T-helper 1 cell treated with Interleukin-12 subunit alpha and Interleukin-12 subunit beta and Interleukin-4 antibody, amounts not matched to agents 30 μg/mL and 1 μg/mL, for 36 hours (primary cell): ENCODE measurements at regions not wholly inside any gene's neighbourhood (a gene's known extent, or its start where the extent isn't known, plus 50 kb on each side); places are given as distances from the start of the nearest gene placed in this dataset.

Experiments used
- H3K27ac Mint-ChIP-seq: one replicate; pipeline ENCODE4 v1.8.0; 2021; ENCODE audit warnings: mild to moderate bottlenecking, mixed read lengths
- H3K27me3 Mint-ChIP-seq: one replicate; pipeline ENCODE4 v1.8.0; 2021; ENCODE audit warnings: low read depth, mixed read lengths
- H3K36me3 Mint-ChIP-seq: one replicate; pipeline ENCODE4 v1.8.0; 2021; ENCODE audit warnings: low read depth, mixed read lengths
- H3K4me1 Mint-ChIP-seq: one replicate; pipeline ENCODE4 v1.8.0; 2021; ENCODE audit warnings: low read depth, mixed read lengths
- H3K4me3 Mint-ChIP-seq: one replicate; pipeline ENCODE4 v1.8.0; 2021; ENCODE audit warnings: mild to moderate bottlenecking, moderate library complexity, mixed read lengths
- H3K9me3 Mint-ChIP-seq: one replicate; pipeline ENCODE4 v1.8.0; 2021; ENCODE audit warnings: mixed read lengths

- H3K27ac Mint-ChIP-seq, result no peak overlapping the region
- H3K27me3 Mint-ChIP-seq, result peaks cover 9% of the 10 kb centered on the region
- no peak overlapping the region for H3K4me3 Mint-ChIP-seq
- peaks cover 3% of the 10 kb centered on the region for H3K36me3 Mint-ChIP-seq
- peaks cover 22% of the 10 kb centered on the region for H3K9me3 Mint-ChIP-seq
- peaks cover 2% of the 10 kb centered on the region for H3K4me1 Mint-ChIP-seq
These were observed 297.2 kb downstream of the RPS24 start for GRCh38 chr10:78330884-78331283.

DNA sequence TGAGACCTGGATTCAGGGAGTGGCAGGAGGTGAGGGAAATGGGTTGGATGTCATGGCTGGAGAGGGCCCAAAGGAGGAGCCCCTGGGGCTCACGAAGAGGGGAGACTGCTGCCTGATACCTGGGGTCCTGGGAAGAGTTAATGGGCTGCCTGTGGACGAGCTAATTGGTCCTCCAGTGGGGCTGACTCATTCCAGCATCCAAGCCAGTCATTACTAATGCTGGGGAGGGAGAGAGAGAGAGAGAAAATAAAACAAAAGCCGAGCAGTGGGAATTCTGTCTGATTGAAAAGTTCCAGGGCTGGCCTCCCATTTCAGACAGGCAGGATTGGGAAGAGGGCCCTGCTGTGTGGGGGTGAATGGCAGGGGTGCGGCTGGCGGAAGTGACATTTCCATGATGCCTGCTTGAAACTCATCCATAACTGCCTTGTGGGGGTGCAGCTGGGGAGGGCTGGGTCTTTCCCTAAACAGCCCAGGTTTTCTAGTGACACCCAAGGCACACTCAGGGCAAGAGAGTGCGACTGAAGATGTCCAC lies 297.8 kb downstream of the RPS24 start:
- peaks cover 16% of the 10 kb centered on the region for H3K9me3 Mint-ChIP-seq
- peaks cover 3% of the 10 kb centered on the region for H3K27me3 Mint-ChIP-seq
- no peaks in the 10 kb centered on the region for H3K36me3 Mint-ChIP-seq
- H3K4me1 Mint-ChIP-seq, result peaks cover 2% of the 10 kb centered on the region
- H3K4me3 Mint-ChIP-seq, result no peak overlapping the region
- no peak overlapping the region for H3K27ac Mint-ChIP-seq

DNA sequence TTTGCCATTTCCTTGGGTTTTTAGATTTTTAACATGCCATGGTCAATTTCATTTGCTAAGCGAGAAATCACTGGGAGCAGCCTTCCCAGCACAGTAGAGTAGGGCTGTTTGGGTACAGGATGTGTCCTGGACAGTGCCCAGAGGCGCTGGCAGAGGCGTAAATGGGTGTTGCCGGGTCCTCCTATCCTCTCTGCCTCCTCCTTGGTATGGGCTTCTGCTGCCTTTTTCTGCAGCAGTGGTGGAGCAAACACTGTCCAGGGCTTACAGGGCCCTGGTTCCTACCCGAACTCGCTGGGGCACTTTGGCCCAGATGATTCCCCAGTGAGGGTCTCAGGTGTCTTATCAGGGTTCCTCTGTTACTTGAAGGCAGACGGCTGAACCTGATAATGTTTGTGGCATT lies 298.3 kb downstream of the RPS24 start:
- Mint-ChIP-seq H3K4me1 (no peaks in the 10 kb centered on the region), H3K27me3 (no peaks in the 10 kb centered on the region), H3K9me3 (peaks cover 12% of the 10 kb centered on the region), H3K4me3 (no peak overlapping the region), H3K27ac (no peak overlapping the region), H3K36me3 (no peaks in the 10 kb centered on the region)

GRCh38 chr10:78332657-78333056 lies 299.0 kb downstream of the RPS24 start:
- H3K4me3 Mint-ChIP-seq, result no peak overlapping the region
- H3K36me3 Mint-ChIP-seq, result no peaks in the 10 kb centered on the region
- no peaks in the 10 kb centered on the region for H3K4me1 Mint-ChIP-seq

GRCh38 chr10:78333362-78334143 lies 299.9 kb downstream of the RPS24 start:
- no peaks in the 10 kb centered on the region for H3K36me3 Mint-ChIP-seq
- no peaks in the 10 kb centered on the region for H3K27me3 Mint-ChIP-seq
- peaks cover 5% of the 10 kb centered on the region for H3K9me3 Mint-ChIP-seq
- H3K4me1 Mint-ChIP-seq, result no peaks in the 10 kb centered on the region
- H3K4me3 Mint-ChIP-seq, result no peak overlapping the region
- no peak overlapping the region for H3K27ac Mint-ChIP-seq

More at GRCh38 chr10:78332657-78333056, 299.0 kb downstream of the RPS24 start:
- H3K9me3 Mint-ChIP-seq, result peaks cover 7% of the 10 kb centered on the region
- H3K27me3 Mint-ChIP-seq, result no peaks in the 10 kb centered on the region
- H3K27ac Mint-ChIP-seq, result no peak overlapping the region

DNA sequence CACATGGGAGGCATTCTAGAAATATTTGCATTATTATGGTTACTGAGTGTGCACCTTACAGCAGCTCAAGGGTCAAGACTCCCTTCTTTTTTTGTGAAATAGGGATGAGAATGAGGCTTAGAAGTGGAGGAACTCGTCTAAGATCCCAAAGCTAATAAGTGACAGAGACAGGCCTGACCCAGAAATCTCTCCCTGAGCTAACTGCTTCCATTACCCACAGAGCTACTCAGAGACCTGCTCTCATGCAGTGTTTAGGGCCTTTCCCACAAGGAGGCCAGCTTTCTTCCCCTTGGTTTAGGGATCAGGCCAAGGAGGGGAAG lies 301.7 kb downstream of the RPS24 start:
- no peaks in the 10 kb centered on the region for H3K9me3 Mint-ChIP-seq
- no peaks in the 10 kb centered on the region for H3K4me1 Mint-ChIP-seq
- H3K27me3 Mint-ChIP-seq, result no peaks in the 10 kb centered on the region
- no peak overlapping the region for H3K4me3 Mint-ChIP-seq
- no peaks in the 10 kb centered on the region for H3K36me3 Mint-ChIP-seq
- H3K27ac Mint-ChIP-seq, result no peak overlapping the region

GRCh38 chr10:78335691-78336401 lies 302.2 kb downstream of the RPS24 start:
- H3K36me3 Mint-ChIP-seq, result no peaks in the 10 kb centered on the region
- no peak overlapping the region for H3K27ac Mint-ChIP-seq
- no peaks in the 10 kb centered on the region for H3K9me3 Mint-ChIP-seq
- H3K4me3 Mint-ChIP-seq, result no peak overlapping the region
- no peaks in the 10 kb centered on the region for H3K4me1 Mint-ChIP-seq
- H3K27me3 Mint-ChIP-seq, result no peaks in the 10 kb centered on the region

- no peak overlapping the region for H3K4me3 Mint-ChIP-seq
- no peaks in the 10 kb centered on the region for H3K9me3 Mint-ChIP-seq
- no peaks in the 10 kb centered on the region for H3K36me3 Mint-ChIP-seq
- H3K4me1 Mint-ChIP-seq, result no peaks in the 10 kb centered on the region
- no peaks in the 10 kb centered on the region for H3K27me3 Mint-ChIP-seq
- no peak overlapping the region for H3K27ac Mint-ChIP-seq
These were observed 302.7 kb downstream of the RPS24 start for GRCh38 chr10:78336402-78336791.

- Mint-ChIP-seq H3K27me3 (no peaks in the 10 kb centered on the region), H3K4me3 (no peak overlapping the region), H3K9me3 (no peaks in the 10 kb centered on the region), H3K4me1 (no peaks in the 10 kb centered on the region), H3K27ac (no peak overlapping the region), H3K36me3 (no peaks in the 10 kb centered on the region)
These were observed 303.4 kb downstream of the RPS24 start for GRCh38 chr10:78337016-78337415.

DNA sequence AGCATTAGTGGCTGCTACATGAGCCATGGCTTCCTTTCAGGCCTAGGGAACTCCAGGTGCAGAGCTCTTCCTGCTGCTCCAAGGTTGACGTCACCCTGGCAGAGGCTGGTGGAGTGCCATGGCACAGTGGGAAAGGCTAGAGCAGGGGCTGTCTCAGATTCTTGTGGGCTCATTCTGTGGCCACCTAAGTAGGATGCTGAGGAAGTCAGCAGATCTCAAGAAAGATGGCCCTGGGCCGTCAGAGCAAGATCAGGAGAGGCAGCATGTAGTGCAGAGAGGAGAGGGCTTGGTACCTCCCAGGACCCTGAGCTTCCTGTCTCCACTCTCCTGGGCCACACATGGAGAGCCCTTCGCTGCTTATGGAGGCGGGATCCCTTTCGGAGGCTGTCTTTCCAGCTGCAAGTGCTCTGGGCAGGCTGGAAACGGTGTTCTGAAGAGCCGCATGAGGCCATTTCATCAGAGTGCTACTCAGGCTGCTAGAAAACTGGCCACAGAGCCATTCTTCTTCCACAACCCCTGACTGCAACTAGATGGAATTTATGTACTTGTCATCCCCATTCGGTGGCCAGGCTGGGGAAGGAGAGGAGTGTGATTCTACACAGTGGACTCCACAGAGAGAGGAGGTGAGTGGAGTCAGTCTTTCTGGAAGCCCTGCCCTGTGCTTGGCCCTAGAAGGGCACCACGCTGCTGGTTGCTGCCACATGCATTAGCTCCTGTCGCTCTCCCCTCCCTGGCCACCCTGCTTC lies 304.2 kb downstream of the RPS24 start:
- H3K4me3 Mint-ChIP-seq, result no peak overlapping the region
- no peaks in the 10 kb centered on the region for H3K9me3 Mint-ChIP-seq
- no peaks in the 10 kb centered on the region for H3K36me3 Mint-ChIP-seq
- no peaks in the 10 kb centered on the region for H3K27me3 Mint-ChIP-seq
- H3K4me1 Mint-ChIP-seq, result no peaks in the 10 kb centered on the region
- H3K27ac Mint-ChIP-seq, result no peak overlapping the region

GRCh38 chr10:78338717-78339116 lies 305.1 kb downstream of the RPS24 start:
- Mint-ChIP-seq H3K27ac (no peak overlapping the region), H3K9me3 (no peaks in the 10 kb centered on the region), H3K36me3 (no peaks in the 10 kb centered on the region), H3K4me3 (no peak overlapping the region), H3K27me3 (no peaks in the 10 kb centered on the region), H3K4me1 (no peaks in the 10 kb centered on the region)

DNA sequence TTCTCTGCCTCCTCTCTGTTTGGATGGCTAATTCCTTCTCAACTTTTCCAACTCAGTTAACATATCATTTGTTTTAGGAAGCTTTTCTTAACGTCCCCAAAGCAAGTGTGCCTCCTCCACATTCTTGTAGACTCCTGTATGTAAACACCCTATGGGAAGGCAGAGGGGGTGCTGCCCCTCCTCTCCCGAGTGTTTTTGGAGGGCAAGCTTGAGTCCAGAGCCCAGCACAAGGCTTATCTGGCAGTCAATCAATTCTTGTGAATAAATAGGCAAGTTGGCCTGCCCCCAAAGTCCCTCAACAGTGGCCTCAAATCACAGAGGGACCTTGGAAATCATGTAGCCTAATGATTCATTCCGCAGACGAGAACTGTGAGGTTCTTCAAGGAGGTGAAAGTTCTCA lies 305.6 kb downstream of the RPS24 start:
- H3K27me3 Mint-ChIP-seq, result no peaks in the 10 kb centered on the region
- no peak overlapping the region for H3K4me3 Mint-ChIP-seq
- H3K36me3 Mint-ChIP-seq, result no peaks in the 10 kb centered on the region
- no peak overlapping the region for H3K27ac Mint-ChIP-seq
- H3K4me1 Mint-ChIP-seq, result no peaks in the 10 kb centered on the region
- no peaks in the 10 kb centered on the region for H3K9me3 Mint-ChIP-seq

DNA sequence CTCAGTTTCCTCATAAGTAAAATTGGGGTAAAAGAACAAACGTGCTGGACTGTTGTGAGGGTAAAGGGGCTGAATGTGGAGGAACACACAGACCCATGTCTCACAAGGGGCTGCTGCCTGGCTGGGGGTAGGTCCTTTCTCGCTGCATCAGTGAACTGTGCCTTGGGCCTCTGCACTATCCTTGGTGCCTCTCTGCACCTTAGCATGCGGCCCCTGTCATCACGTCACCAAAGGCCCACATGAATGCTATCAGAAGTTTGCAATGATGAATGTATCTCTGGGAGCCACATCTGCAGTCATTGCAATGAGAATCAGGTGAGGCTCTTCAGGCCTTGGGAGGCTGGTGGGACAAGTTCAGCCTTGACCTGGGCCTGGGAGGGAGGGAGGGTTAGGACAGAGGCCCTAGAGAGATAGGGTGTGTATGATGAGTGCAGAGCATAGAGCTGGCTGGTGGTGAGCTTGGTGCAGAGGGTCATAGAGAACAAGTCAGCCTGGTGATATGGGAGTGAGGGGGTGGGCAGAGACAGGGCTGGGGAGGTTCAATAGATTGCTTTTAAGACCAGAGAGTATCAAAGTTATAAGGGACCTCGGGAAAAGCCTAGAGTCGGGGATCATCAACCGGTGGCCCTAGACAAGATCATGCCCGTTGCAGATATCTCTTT lies 308.4 kb downstream of the RPS24 start:
- no peaks in the 10 kb centered on the region for H3K27me3 Mint-ChIP-seq
- no peaks in the 10 kb centered on the region for H3K9me3 Mint-ChIP-seq
- no peak overlapping the region for H3K27ac Mint-ChIP-seq
- H3K36me3 Mint-ChIP-seq, result no peaks in the 10 kb centered on the region
- no peak overlapping the region for H3K4me3 Mint-ChIP-seq
- no peaks in the 10 kb centered on the region for H3K4me1 Mint-ChIP-seq

DNA sequence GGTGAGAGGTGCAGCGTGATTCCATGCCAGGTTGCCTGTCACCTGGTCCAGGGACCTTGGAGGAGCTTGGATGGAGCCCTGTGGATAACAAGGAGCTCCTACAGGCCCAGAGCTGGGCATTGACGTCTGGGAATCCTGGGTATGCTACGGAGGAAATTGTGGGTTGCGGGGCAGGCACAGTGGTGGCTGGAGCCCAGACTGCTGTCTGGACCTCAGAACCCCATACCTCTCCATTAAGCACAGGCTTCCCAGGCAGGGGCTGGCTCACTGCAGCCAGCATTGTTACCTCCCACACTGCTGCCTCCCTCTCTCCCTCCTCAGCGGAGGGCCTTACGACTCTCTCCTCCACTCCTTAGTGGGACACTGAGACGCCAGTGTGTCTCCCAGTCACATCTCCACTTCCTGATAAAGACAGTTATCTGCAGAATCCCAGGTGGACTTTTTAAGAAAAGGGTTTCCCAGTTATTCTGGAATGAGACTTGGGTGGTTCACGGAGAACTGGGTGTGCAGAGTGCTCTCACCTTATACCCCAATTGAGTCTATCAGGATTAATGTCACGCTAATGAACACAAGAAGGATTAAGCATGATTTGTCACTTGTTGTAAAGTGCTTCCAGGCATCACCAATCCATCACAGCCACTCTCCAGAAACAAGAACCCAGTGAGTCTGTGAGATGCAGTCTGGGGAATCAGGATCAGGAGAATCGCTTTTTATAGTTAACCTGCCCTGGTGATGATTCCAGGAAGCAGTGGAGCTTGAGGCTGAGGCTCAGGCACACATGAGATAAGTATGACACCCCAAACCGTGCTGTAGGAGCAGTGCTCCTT lies 309.4 kb downstream of the RPS24 start:
- H3K9me3 Mint-ChIP-seq, result no peaks in the 10 kb centered on the region
- no peak overlapping the region for H3K4me3 Mint-ChIP-seq
- no peak overlapping the region for H3K27ac Mint-ChIP-seq
- H3K4me1 Mint-ChIP-seq, result no peaks in the 10 kb centered on the region
- no peaks in the 10 kb centered on the region for H3K36me3 Mint-ChIP-seq
- no peaks in the 10 kb centered on the region for H3K27me3 Mint-ChIP-seq
